ENCODE measurements at regions not wholly inside any gene's neighbourhood (a gene's known extent, or its start where the extent isn't known, plus 50 kb on each side); places are given as distances from the start of the nearest gene placed in this dataset.
"Not testable (repeated sequence)": the region's sequence is repeated elsewhere in the genome, so short reads cannot be mapped to it uniquely, and the experiment has no call there.

DNA sequence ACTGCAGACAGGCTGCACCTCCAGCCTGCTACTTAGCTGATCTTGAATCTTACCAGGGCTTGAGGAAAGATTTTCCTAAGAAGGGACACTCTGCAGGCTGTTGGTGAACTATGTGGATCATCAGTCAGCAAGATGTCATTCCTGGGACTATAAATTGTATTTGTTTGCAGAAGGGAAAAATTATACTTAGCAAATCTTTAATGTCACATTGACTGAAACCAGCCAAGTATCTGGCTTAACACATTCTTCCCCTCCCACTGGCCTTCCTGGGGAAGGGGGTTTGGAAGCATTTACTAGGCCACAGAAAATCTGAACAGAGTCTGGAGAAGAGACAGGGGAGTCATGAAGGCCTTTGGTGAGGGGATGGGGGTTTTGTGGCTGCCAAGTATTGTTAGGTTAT, 156.7 kb upstream of the EOLA2 start:
- Histone ChIP-seq H3K27me3 (ENCODE audit: insufficient read depth, low read depth, severe bottlenecking) (peaks cover 30% of the 10 kb centered on the region), H3K9me3 (ENCODE audit: severe bottlenecking) (no peaks in the 10 kb centered on the region), H3K4me3 (ENCODE audit: low read depth, low read length) (no peak overlapping the region), H3K27ac (no peak overlapping the region), H3K36me3 (no peaks in the 10 kb centered on the region)
- TF ChIP-seq, protein P1, sequence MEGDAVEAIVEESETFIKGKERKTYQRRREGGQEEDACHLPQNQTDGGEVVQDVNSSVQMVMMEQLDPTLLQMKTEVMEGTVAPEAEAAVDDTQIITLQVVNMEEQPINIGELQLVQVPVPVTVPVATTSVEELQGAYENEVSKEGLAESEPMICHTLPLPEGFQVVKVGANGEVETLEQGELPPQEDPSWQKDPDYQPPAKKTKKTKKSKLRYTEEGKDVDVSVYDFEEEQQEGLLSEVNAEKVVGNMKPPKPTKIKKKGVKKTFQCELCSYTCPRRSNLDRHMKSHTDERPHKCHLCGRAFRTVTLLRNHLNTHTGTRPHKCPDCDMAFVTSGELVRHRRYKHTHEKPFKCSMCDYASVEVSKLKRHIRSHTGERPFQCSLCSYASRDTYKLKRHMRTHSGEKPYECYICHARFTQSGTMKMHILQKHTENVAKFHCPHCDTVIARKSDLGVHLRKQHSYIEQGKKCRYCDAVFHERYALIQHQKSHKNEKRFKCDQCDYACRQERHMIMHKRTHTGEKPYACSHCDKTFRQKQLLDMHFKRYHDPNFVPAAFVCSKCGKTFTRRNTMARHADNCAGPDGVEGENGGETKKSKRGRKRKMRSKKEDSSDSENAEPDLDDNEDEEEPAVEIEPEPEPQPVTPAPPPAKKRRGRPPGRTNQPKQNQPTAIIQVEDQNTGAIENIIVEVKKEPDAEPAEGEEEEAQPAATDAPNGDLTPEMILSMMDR (IDR thresholded peaks at IDR 0.05; ENCODE audit: low read depth, low read length): no peak
- no peak for DNase-seq

DNA sequence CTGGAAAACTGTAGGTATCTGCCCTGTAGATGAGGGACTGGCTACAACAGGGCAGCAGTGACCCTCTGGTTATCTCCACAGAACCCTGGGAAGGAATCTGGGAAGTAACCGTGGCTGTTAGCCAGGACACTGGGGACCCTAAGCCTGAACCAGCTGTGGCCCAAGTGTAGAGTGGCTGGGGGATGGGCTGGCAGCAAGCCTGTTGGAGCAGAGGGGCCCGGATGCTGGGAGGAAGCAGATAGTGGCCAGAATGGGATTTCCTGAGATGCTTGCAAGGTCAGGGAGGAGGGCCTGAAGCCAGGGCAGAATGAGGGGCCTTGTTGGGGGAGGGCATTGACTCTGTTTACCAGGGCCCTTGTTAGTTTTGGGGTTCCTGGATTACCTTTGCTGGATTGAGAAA, 161.0 kb upstream of the EOLA2 start:
- Histone ChIP-seq H3K9me3 (ENCODE audit: severe bottlenecking) (peaks cover 6% of the 10 kb centered on the region), H3K27ac (no peak overlapping the region), H3K36me3 (no peaks in the 10 kb centered on the region), H3K4me3 (ENCODE audit: low read depth, low read length) (no peak overlapping the region), H3K27me3 (ENCODE audit: insufficient read depth, low read depth, severe bottlenecking) (peaks cover 56% of the 10 kb centered on the region)
- DNase-seq: no peak
- TF ChIP-seq, protein P1 (IDR thresholded peaks at IDR 0.05; ENCODE audit: low read depth, low read length): no peak

DNA sequence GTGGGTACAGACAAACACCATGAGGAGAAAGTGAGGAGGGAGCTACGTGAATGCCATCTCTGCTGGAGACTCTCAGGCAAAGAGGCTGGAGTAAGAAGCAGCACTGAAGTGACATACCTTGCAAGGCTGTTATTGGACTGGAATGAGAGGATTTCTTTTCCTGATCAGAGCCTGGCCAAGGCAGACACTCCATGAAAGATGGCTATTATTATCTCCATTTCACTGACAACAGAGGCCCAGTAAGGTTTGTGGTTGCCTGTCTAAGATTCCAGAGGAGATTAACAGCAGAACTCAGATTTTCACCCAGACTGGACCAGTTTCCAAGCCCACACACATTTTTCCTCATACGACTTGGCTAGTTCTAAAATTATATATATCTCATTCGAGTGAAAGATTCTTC, 162.0 kb upstream of the EOLA2 start:
- Histone ChIP-seq H3K4me3 (ENCODE audit: low read depth, low read length) (no peak overlapping the region), H3K9me3 (ENCODE audit: severe bottlenecking) (peaks cover 6% of the 10 kb centered on the region), H3K27me3 (ENCODE audit: insufficient read depth, low read depth, severe bottlenecking) (peaks cover 58% of the 10 kb centered on the region), H3K27ac (no peak overlapping the region), H3K36me3 (no peaks in the 10 kb centered on the region)
- TF ChIP-seq, protein P1 (IDR thresholded peaks at IDR 0.05; ENCODE audit: low read depth, low read length): no peak
- DNase-seq: no peak

DNA sequence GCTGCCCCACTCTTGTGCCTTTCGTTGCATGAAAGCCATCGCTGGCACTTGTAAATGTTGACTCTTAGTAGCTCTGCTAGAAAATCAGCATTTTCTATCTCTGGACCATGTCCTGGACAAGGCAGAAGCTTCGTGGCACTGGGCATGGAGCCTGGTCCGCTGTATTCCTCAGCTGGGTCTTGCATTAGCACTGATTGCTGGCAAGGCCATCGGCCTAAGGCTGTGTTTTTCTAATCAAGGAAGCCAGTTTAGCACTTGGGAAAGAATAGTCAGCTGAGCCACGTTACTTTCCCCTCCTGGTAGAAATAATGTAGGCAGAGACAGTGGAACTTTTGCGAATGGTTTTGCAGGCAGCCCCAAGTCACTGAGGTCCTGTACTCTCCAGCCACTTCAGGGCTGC, 180.2 kb upstream of the EOLA2 start:
- TF ChIP-seq, protein P1 (IDR thresholded peaks at IDR 0.05; ENCODE audit: low read depth, low read length): no peak
- H3K27me3 ChIP-seq (ENCODE audit: insufficient read depth, low read depth, severe bottlenecking): peaks cover 74% of the 10 kb centered on the region
- H3K36me3 ChIP-seq: no peaks in the 10 kb centered on the region
- no peaks in the 10 kb centered on the region for H3K9me3 ChIP-seq (ENCODE audit: severe bottlenecking)
- no peak for DNase-seq
- H3K27ac ChIP-seq: no peak overlapping the region
- H3K4me3 ChIP-seq (ENCODE audit: low read depth, low read length): no peak overlapping the region

DNA sequence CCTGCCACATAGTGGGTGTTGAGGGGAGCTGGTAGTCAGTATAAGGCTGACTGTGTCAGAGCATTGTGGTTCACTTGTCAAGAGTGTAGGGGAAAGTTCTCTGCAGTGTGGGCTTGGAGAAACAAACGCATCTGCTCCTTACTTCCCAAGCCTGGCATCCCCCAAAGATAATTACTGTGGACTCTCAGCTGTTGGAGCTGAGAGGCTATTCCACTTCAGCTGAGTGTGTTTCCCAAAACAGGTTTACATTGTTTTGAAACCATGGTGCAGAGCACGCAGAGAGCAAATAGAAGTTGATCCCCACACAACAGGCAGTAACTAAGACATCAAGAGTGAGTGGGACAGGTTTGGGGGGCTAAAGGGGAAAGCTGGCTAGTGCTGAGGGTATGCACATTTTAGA, 181.0 kb upstream of the EOLA2 start:
- H3K9me3 ChIP-seq (ENCODE audit: severe bottlenecking): no peaks in the 10 kb centered on the region
- DNase-seq: no peak

DNA sequence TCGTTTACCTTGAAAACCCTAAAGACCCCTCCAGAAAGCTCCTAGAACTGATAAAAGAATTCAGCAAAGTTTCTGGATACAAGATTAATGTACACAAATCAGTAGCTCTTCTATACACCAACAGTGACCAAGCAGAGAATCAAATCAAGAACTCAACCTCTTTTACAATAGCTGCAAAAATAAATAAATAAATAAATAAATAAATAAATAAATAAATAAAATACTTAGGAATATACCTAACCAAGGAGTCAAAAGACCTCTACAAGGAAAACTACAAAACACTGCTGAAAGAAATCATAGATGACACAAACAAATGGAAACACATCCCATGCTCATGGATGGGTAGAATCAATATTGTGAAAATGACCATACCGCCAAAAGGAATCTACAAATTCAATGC, 186.8 kb upstream of the EOLA2 start:
- H3K4me3 ChIP-seq (ENCODE audit: low read depth, low read length); DNase-seq; H3K27ac ChIP-seq; H3K36me3 ChIP-seq; H3K9me3 ChIP-seq (ENCODE audit: severe bottlenecking): not testable (repeated sequence)
- peaks cover 71% of the 10 kb centered on the region for H3K27me3 ChIP-seq (ENCODE audit: insufficient read depth, low read depth, severe bottlenecking)

More for the DNA sequence above, 181.0 kb upstream of the EOLA2 start:
- no peak overlapping the region for H3K27ac ChIP-seq
- H3K36me3 ChIP-seq: no peaks in the 10 kb centered on the region
- peaks cover 69% of the 10 kb centered on the region for H3K27me3 ChIP-seq (ENCODE audit: insufficient read depth, low read depth, severe bottlenecking)
- TF ChIP-seq, protein P1 (IDR thresholded peaks at IDR 0.05; ENCODE audit: low read depth, low read length): no peak
- H3K4me3 ChIP-seq (ENCODE audit: low read depth, low read length): no peak overlapping the region

All from WERI-Rb-1 (cell line).